GM23338 (cell line): ENCODE measurements at regions not wholly inside any gene's neighbourhood (a gene's known extent, or its start where the extent isn't known, plus 50 kb on each side); places are given as distances from the start of the nearest gene placed in this dataset.

Experiments
- ATAC-seq: fragments of 200-7000 bp; cut with Tn5 transposase; 3 replicates; pipeline ENCODE4 v1.9.1; 2020
- DNase-seq: peaks from one replicate; pipeline ENCODE4 v3.0.0-alpha.2; 2015; ENCODE audit warnings: low spot score
- H2AFZ ChIP-seq: fragments of 200-600 bp; sonication (generic); 2 replicates; pipeline ENCODE4 v1.8.0; 2016; ENCODE audit warnings: antibody characterized with exemption, mild to moderate bottlenecking, moderate library complexity
- H3F3A ChIP-seq: fragments of 200-600 bp; sonication (generic); replicated peaks from 2 replicates; pipeline ENCODE4 v1.8.0; 2017; ENCODE audit warnings: antibody characterized with exemption, mixed run types, low read depth
- H3K27ac ChIP-seq: fragments of 200-600 bp; sonication (generic); 2 replicates; pipeline ENCODE4 v1.6.1; 2016; ENCODE audit warnings: low read depth
- H3K27me3 ChIP-seq: fragments of 200-600 bp; sonication (generic); 2 replicates; pipeline ENCODE4 v1.8.0; 2016; ENCODE audit warnings: mild to moderate bottlenecking, mixed run types, moderate library complexity; ENCODE audit not compliant: insufficient read depth
- H3K36me3 ChIP-seq: fragments of 200-600 bp; sonication (generic); 2 replicates; pipeline ENCODE4 v1.8.0; 2016; ENCODE audit warnings: mild to moderate bottlenecking; ENCODE audit not compliant: insufficient read depth
- H3K4me1 ChIP-seq: fragments of 200-600 bp; sonication (generic); 2 replicates; pipeline ENCODE4 v1.8.0; 2016; ENCODE audit warnings: mild to moderate bottlenecking, moderate library complexity; ENCODE audit not compliant: insufficient read depth
- H3K4me2 ChIP-seq: fragments of 200-600 bp; sonication (generic); 2 replicates; pipeline ENCODE4 v1.7.1; 2017; ENCODE audit warnings: mixed run types
- H3K4me3 ChIP-seq: fragments of 200-600 bp; sonication (generic); 2 replicates; pipeline ENCODE4 v1.6.1; 2016; ENCODE audit warnings: mixed run types
- H3K79me2 ChIP-seq: fragments of 200-600 bp; sonication (generic); replicated peaks from 2 replicates; pipeline ENCODE4 v1.8.0; 2017; ENCODE audit warnings: mild to moderate bottlenecking; ENCODE audit not compliant: insufficient read depth
- H3K9me2 ChIP-seq: fragments of 200-600 bp; sonication (generic); 2 replicates; pipeline ENCODE4 v1.8.0; 2017; ENCODE audit not compliant: insufficient read depth
- H4K20me1 ChIP-seq: fragments of 200-600 bp; sonication (generic); replicated peaks from 2 replicates; pipeline ENCODE4 v1.8.0; 2017; ENCODE audit warnings: mild to moderate bottlenecking; ENCODE audit not compliant: insufficient read depth
- H3K27ac Mint-ChIP-seq: 2 replicates; pipeline ENCODE4 v1.8.0; 2020; ENCODE audit warnings: inconsistent platforms, mild to moderate bottlenecking, moderate library complexity, mixed read lengths
- H3K27me3 Mint-ChIP-seq: 3 replicates; pipeline ENCODE4 v1.8.0; 2022; ENCODE audit warnings: low read depth, mild to moderate bottlenecking, moderate library complexity, mixed read lengths, inconsistent platforms; ENCODE audit not compliant: insufficient read depth, poor library complexity
- H3K36me3 Mint-ChIP-seq: 3 replicates; pipeline ENCODE4 v1.8.0; 2021; ENCODE audit warnings: low read depth, mild to moderate bottlenecking, inconsistent platforms, moderate library complexity, mixed read lengths
- H3K4me1 Mint-ChIP-seq: 3 replicates; pipeline ENCODE4 v1.8.0; 2020; ENCODE audit warnings: mild to moderate bottlenecking, inconsistent platforms, mixed read lengths
- H3K4me3 Mint-ChIP-seq: 3 replicates; pipeline ENCODE4 v1.8.0; 2021; ENCODE audit warnings: moderate library complexity, mild to moderate bottlenecking, inconsistent platforms, mixed read lengths
- H3K9me3 Mint-ChIP-seq: 3 replicates; pipeline ENCODE4 v1.8.0; 2020; ENCODE audit warnings: moderate library complexity, mild to moderate bottlenecking, inconsistent platforms, mixed read lengths
- CREB1 ChIP-seq: fragments of 250-450 bp; sonication (Bioruptor Pico); IDR thresholded peaks from 2 replicates; pipeline ENCODE4 v1.5.0; 2020; ENCODE audit warnings: low read depth, mild to moderate bottlenecking, moderate library complexity
- CTCF ChIP-seq, 2 experiments: fragments of 200-600 bp in 1 of 2; sonication (generic) in 1 of 2; conservative IDR thresholded peaks; 2 replicates each; pipeline versions ENCODE4 v1.5.1 to v1.6.1; 2016 to 2017; ENCODE audit warnings: antibody characterized with exemption in 2 of 2, low read depth in 2 of 2, mild to moderate bottlenecking in 2 of 2, moderate library complexity in 1 of 2
- EZH2 ChIP-seq: fragments of 200-600 bp; sonication (generic); IDR thresholded peaks from one replicate; pipeline ENCODE4 v1.8.0; 2017; ENCODE audit warnings: antibody characterized with exemption, mild to moderate bottlenecking, low read depth; ENCODE audit not compliant: unreplicated experiment
- EZH2phosphoT487 ChIP-seq: fragments of 200-600 bp; sonication (generic); IDR thresholded peaks from one replicate; pipeline ENCODE4 v1.8.1; 2018; ENCODE audit warnings: antibody characterized with exemption; ENCODE audit not compliant: unreplicated experiment
- JUNB ChIP-seq: IDR thresholded peaks from one replicate; pipeline ENCODE4 v1.6.1; 2016; ENCODE audit warnings: antibody characterized with exemption; ENCODE audit not compliant: unreplicated experiment
- NANOG ChIP-seq: IDR thresholded peaks from 2 replicates; pipeline ENCODE4 v1.6.1; 2016; ENCODE audit warnings: antibody characterized with exemption, borderline replicate concordance
- POLR2AphosphoS5 ChIP-seq: IDR thresholded peaks from 2 replicates; pipeline ENCODE4 v1.6.1; 2016; ENCODE audit warnings: antibody characterized with exemption, low read depth
- STAT1 ChIP-seq: IDR thresholded peaks from one replicate; pipeline ENCODE4 v1.6.1; 2016; ENCODE audit warnings: antibody characterized with exemption; ENCODE audit not compliant: unreplicated experiment
- ZNF331 ChIP-seq: fragments of 250-450 bp; sonication (Bioruptor Pico); IDR thresholded peaks from 2 replicates; pipeline ENCODE4 v1.5.0; 2020; ENCODE audit warnings: low read depth, mild to moderate bottlenecking, moderate library complexity
- ZNF462 ChIP-seq: fragments of 250-450 bp; sonication (Bioruptor Pico); IDR thresholded peaks from 2 replicates; pipeline ENCODE4 v1.5.0; 2020; ENCODE audit warnings: mild to moderate bottlenecking, moderate library complexity

- H3K9me3 Mint-ChIP-seq = peaks cover 7% of the 10 kb centered on the region; the same call in 1 of the 3 replicates
- Histone ChIP-seq H3F3A (no peaks in the 10 kb centered on the region), H3K9me2 (peaks cover 17% of the 10 kb centered on the region), H3K27ac (no peak overlapping the region), H4K20me1 (no peaks in the 10 kb centered on the region), H3K79me2 (no peaks in the 10 kb centered on the region), H3K4me3 (no peak overlapping the region), H3K36me3 (no peaks in the 10 kb centered on the region), H3K4me1 (no peaks in the 10 kb centered on the region), H3K27me3 (no peaks in the 10 kb centered on the region), H3K4me2 (no peak overlapping the region), H2AFZ (peak overlapping the region; percentile 47)
- DNase-seq (peak; percentile 37), ATAC-seq (peak; percentile 86)
- no peak overlapping the region for H3K27ac Mint-ChIP-seq
- no peaks in the 10 kb centered on the region for H3K27me3 Mint-ChIP-seq
- peaks cover 7% of the 10 kb centered on the region for H3K4me1 Mint-ChIP-seq
- H3K36me3 Mint-ChIP-seq = peaks cover 7% of the 10 kb centered on the region; the same call in 2 of the 3 replicates
- TF ChIP-seq NANOG = no peak
- no peak for TF ChIP-seq CTCF (conservative IDR thresholded peaks at IDR 0.05; ENCODE audit: low read depth in 2 of 2)
- no peak for TF ChIP-seq STAT1
- 0 out of 2 replicates have a peak, but pooled peaks have one; percentile 26 for TF ChIP-seq ZNF331 (CRISPR knock-in tag)
- TF ChIP-seq EZH2phosphoT487 = no peak
- no peak overlapping the region for H3K4me3 Mint-ChIP-seq
Measured at GRCh38 chr5:173831196-173831914, 56.8 kb upstream of the CPEB4 start.

GRCh38 chr5:173832386-173832785 lies 55.8 kb upstream of the CPEB4 start:
- Histone ChIP-seq H3K79me2 (no peaks in the 10 kb centered on the region), H3K36me3 (no peaks in the 10 kb centered on the region), H3K27me3 (no peaks in the 10 kb centered on the region), H3F3A (no peaks in the 10 kb centered on the region), H4K20me1 (no peaks in the 10 kb centered on the region), H2AFZ (peak overlapping the region; percentile 23; the same call in 1 of the 2 replicates), H3K9me2 (0 out of 2 replicates have a peak, but pooled peaks cover 10% of the 10 kb centered on the region), H3K27ac (no peak overlapping the region), H3K4me1 (no peaks in the 10 kb centered on the region), H3K4me2 (no peak overlapping the region), H3K4me3 (no peak overlapping the region)
- Mint-ChIP-seq H3K27me3 (no peaks in the 10 kb centered on the region), H3K9me3 (peaks cover 9% of the 10 kb centered on the region; the same call in 1 of the 3 replicates), H3K36me3 (peaks cover 8% of the 10 kb centered on the region; the same call in 2 of the 3 replicates), H3K27ac (no peak overlapping the region), H3K4me3 (no peak overlapping the region), H3K4me1 (peaks cover 7% of the 10 kb centered on the region)
- no peak for DNase-seq
- no peak for ATAC-seq
- no peak for TF ChIP-seq ZNF331 (CRISPR knock-in tag)
- TF ChIP-seq STAT1 = no peak
- no peak for TF ChIP-seq CREB1 (CRISPR knock-in tag)
- no peak for TF ChIP-seq ZNF462 (CRISPR knock-in tag)
- TF ChIP-seq NANOG = no peak
- TF ChIP-seq EZH2phosphoT487 = no peak
- no peak for TF ChIP-seq CTCF (conservative IDR thresholded peaks at IDR 0.05; ENCODE audit: low read depth in 2 of 2)
- no peak for TF ChIP-seq POLR2AphosphoS5
- TF ChIP-seq EZH2 = no peak
- no peak for TF ChIP-seq JUNB
